Caco-2 (cell line): ENCODE measurements at regions not wholly inside any gene's neighbourhood (a gene's known extent, or its start where the extent isn't known, plus 50 kb on each side); places are given as distances from the start of the nearest gene placed in this dataset.

Source experiments
- BruUV-seq: library from RNA; stranded (reverse); fragments of 400-500 nt; replicated peaks from 2 replicates; lab custom pipeline; 2021; lab: Mats Ljungman, UMichigan
- CTCF ChIA-PET: fragments of 300-600 bp; sonication (Branson Sonifier 250); formaldehyde crosslinking; loops from one replicate; lab custom pipeline; 2022; ENCODE audit warnings: antibody characterized with exemption; lab: Charles Lee
- POLR2A ChIA-PET: fragments of 300-600 bp; sonication (Branson Sonifier 250); formaldehyde crosslinking; loops from one replicate; lab custom pipeline; 2022; ENCODE audit warnings: antibody characterized with exemption; lab: Charles Lee
- DNase-seq, 2 experiments: peaks; one replicate each; pipeline versions ENCODE4 v3.0.0 to v3.0.0-alpha.2; 2020 to 2022
- H3K27me3 ChIP-seq: replicated peaks from 2 replicates; pipeline ENCODE4 v1.6.0; 2011; ENCODE audit warnings: low read length; ENCODE audit not compliant: control insufficient read depth, insufficient read depth
- H3K36me3 ChIP-seq: 2 replicates; pipeline ENCODE4 v1.5.1; 2011; ENCODE audit warnings: low read length; ENCODE audit not compliant: control insufficient read depth, insufficient read depth
- H3K4me1 ChIP-seq: fragments of 250-450 bp; sonication (Bioruptor Pico); 2 replicates; pipeline ENCODE4 v1.5.1; 2020; ENCODE audit warnings: mild to moderate bottlenecking
- H3K4me3 ChIP-seq: 2 replicates; pipeline ENCODE4 v1.5.1; 2011; ENCODE audit warnings: low read depth, mild to moderate bottlenecking, control low read depth, low read length
- H3K9me3 ChIP-seq: fragments of 250-450 bp; sonication (Bioruptor Pico); 2 replicates; pipeline ENCODE4 v1.5.1; 2020; ENCODE audit warnings: mild to moderate bottlenecking, moderate library complexity
- H3K27ac Mint-ChIP-seq: one replicate; pipeline ENCODE4 v1.8.0; 2022; ENCODE audit warnings: mixed read lengths; ENCODE audit not compliant: unreplicated experiment
- H3K27me3 Mint-ChIP-seq: one replicate; pipeline ENCODE4 v1.8.0; 2022; ENCODE audit warnings: mixed read lengths; ENCODE audit not compliant: insufficient read depth, unreplicated experiment
- H3K36me3 Mint-ChIP-seq: one replicate; pipeline ENCODE4 v1.8.0; 2022; ENCODE audit warnings: mild to moderate bottlenecking, mixed read lengths; ENCODE audit not compliant: insufficient read depth, unreplicated experiment
- H3K4me1 Mint-ChIP-seq: one replicate; pipeline ENCODE4 v1.8.0; 2022; ENCODE audit warnings: low read depth, mixed read lengths; ENCODE audit not compliant: unreplicated experiment
- H3K4me3 Mint-ChIP-seq: one replicate; pipeline ENCODE4 v1.8.0; 2022; ENCODE audit warnings: mild to moderate bottlenecking, moderate library complexity, mixed read lengths; ENCODE audit not compliant: unreplicated experiment
- H3K9me3 Mint-ChIP-seq: one replicate; pipeline ENCODE4 v1.8.0; 2022; ENCODE audit warnings: mixed read lengths; ENCODE audit not compliant: unreplicated experiment
- intact Hi-C: fragments of 100-400 bp; cut with micrococcal nuclease; formaldehyde crosslinking; loops from one replicate; pipeline ENCODE4 v1.10.0; 2022; ENCODE audit not compliant: unreplicated experiment
- TF ChIP-seq, protein P1 (sequence below), 2 experiments: fragments of 200-600 bp in 1 of 2; IDR thresholded peaks; 1 replicate in 1 of 2; 2 replicates in 1 of 2; pipeline versions ENCODE4 v1.5.1 to v1.8.0; 2011 to 2022; ENCODE audit warnings: antibody characterized with exemption in 1 of 2, control low read depth in 1 of 2, inconsistent platforms in 1 of 2, low read depth in 1 of 2, low read length in 1 of 2, mild to moderate bottlenecking in 1 of 2, moderate library complexity in 1 of 2; ENCODE audit not compliant: insufficient read depth in 1 of 2, severe bottlenecking in 1 of 2, unreplicated experiment in 1 of 2

DNA sequence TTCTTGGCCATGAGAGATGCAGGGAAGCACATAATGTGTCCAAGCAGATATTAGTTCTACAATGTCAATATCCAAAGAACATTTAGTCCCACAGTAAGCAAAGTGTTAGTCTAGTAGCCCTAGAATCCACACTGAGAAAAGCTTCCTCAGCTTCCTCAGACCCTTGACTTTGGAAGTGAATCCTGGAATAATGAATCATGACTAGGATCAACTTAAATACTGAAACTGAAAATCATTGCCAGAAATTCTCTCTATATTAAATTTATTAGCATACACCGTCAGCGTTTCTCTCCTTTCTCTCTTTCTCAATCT, 356.9 kb upstream of the ACVR2A start:
- Mint-ChIP-seq H3K4me1 (peaks cover 18% of the 10 kb centered on the region), H3K27ac (no peak overlapping the region), H3K4me3 (no peak overlapping the region), H3K36me3 (no peaks in the 10 kb centered on the region), H3K27me3 (no peaks in the 10 kb centered on the region), H3K9me3 (no peaks in the 10 kb centered on the region)
- no peaks in the 10 kb centered on the region for H3K27me3 ChIP-seq
- no peaks in the 10 kb centered on the region for H3K36me3 ChIP-seq
- H3K4me3 ChIP-seq, result no peak overlapping the region
- TF ChIP-seq, protein P1, sequence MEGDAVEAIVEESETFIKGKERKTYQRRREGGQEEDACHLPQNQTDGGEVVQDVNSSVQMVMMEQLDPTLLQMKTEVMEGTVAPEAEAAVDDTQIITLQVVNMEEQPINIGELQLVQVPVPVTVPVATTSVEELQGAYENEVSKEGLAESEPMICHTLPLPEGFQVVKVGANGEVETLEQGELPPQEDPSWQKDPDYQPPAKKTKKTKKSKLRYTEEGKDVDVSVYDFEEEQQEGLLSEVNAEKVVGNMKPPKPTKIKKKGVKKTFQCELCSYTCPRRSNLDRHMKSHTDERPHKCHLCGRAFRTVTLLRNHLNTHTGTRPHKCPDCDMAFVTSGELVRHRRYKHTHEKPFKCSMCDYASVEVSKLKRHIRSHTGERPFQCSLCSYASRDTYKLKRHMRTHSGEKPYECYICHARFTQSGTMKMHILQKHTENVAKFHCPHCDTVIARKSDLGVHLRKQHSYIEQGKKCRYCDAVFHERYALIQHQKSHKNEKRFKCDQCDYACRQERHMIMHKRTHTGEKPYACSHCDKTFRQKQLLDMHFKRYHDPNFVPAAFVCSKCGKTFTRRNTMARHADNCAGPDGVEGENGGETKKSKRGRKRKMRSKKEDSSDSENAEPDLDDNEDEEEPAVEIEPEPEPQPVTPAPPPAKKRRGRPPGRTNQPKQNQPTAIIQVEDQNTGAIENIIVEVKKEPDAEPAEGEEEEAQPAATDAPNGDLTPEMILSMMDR (IDR thresholded peaks at IDR 0.05; ENCODE audit: insufficient read depth in 1 of 2, low read depth in 1 of 2, low read length in 1 of 2, severe bottlenecking in 1 of 2, unreplicated experiment in 1 of 2), result no peak
- ChIA-PET CTCF (no interaction called here), POLR2A (no interaction called here)
- no peaks in the 10 kb centered on the region; the same call in 1 of the 2 replicates for H3K4me1 ChIP-seq
- no TSS peak for BruUV-seq
- intact Hi-C loops, result no loop called here
- H3K9me3 ChIP-seq, result no peaks in the 10 kb centered on the region
- DNase-seq, result no peak

DNA sequence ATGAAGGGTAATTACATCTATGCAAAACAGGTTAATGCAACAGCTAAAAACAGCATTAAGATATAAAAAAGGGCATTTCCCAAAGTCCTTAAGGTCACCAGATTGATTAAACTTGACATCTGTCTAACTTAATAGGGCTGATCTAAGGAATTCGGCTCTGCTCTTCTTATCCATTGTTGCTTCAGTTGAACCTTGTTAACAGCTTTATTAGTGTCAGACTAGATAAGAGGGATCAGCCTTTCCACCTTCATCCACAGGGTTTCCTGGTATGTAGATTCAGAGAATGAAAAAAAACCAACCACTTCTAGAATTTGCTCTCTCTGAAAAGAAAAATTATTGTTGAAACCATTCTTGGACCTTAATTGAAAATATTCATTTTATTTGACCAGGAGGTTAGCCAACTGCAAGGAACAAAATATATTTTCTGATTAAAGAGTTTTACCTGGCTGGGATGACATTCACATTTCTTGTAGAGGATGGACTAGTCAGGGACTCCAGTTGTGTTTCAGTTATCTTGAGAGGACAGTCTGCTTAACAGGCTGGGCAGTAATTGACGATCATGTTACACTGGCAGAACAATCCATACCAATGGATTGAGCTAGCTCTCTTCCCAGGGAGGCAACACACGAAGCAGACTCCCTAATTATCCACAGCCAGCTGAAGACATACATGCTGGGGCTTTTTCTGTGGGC, 357.4 kb upstream of the ACVR2A start:
- peaks cover 18% of the 10 kb centered on the region for H3K4me1 Mint-ChIP-seq
- H3K9me3 Mint-ChIP-seq, result no peaks in the 10 kb centered on the region
- no TSS peak for BruUV-seq
- intact Hi-C loops, result no loop called here
- Histone ChIP-seq H3K36me3 (no peaks in the 10 kb centered on the region), H3K4me1 (no peaks in the 10 kb centered on the region; the same call in 1 of the 2 replicates), H3K9me3 (no peaks in the 10 kb centered on the region), H3K4me3 (no peak overlapping the region), H3K27me3 (no peaks in the 10 kb centered on the region)
- TF ChIP-seq, protein P1 (IDR thresholded peaks at IDR 0.05; ENCODE audit: insufficient read depth in 1 of 2, low read depth in 1 of 2, low read length in 1 of 2, severe bottlenecking in 1 of 2, unreplicated experiment in 1 of 2), result no peak
- ChIA-PET CTCF (no interaction called here), POLR2A (no interaction called here)
- no peak overlapping the region for H3K4me3 Mint-ChIP-seq
- no peaks in the 10 kb centered on the region for H3K36me3 Mint-ChIP-seq
- H3K27me3 Mint-ChIP-seq, result no peaks in the 10 kb centered on the region
- H3K27ac Mint-ChIP-seq, result no peak overlapping the region
- DNase-seq, result peak in 1 of 2 experiments; percentile 5

DNA sequence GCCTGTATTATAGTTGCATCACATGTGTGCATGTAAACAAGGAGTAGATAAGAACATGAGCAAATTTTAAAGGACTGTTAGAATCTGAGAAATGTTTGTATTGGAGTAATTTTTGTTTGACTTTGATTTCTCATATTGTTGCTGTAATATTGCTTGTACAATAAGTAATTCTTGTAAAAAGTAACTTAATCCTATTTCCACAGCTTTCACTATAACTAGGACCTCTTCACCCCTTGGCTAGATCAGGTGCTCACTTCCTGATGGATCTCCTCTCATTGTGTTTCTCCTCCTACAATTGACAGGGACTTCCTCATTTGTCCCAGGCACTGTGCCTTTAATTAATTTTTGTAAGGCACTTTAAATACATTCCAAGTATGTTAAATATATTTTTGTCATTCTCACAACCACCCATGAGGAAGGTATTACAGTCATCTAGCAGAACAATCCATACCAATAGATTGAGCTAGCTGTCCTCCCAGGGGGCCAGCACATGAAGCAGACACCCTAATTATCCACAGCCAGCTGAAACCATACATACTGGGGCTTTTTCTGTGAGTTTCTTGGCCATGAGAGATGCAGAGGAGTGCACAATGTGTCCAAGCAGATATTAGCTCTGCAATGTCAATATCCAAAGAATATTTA, 359.5 kb upstream of the ACVR2A start:
- Histone ChIP-seq H3K9me3 (no peaks in the 10 kb centered on the region), H3K4me1 (peaks cover 5% of the 10 kb centered on the region; the same call in 1 of the 2 replicates), H3K36me3 (no peaks in the 10 kb centered on the region), H3K4me3 (no peak overlapping the region), H3K27me3 (no peaks in the 10 kb centered on the region)
- H3K4me1 Mint-ChIP-seq, result peaks cover 18% of the 10 kb centered on the region
- no peaks in the 10 kb centered on the region for H3K36me3 Mint-ChIP-seq
- no peak overlapping the region for H3K4me3 Mint-ChIP-seq
- H3K27me3 Mint-ChIP-seq, result no peaks in the 10 kb centered on the region
- TF ChIP-seq, protein P1 (IDR thresholded peaks at IDR 0.05; ENCODE audit: insufficient read depth in 1 of 2, low read depth in 1 of 2, low read length in 1 of 2, severe bottlenecking in 1 of 2, unreplicated experiment in 1 of 2), result no peak
- H3K27ac Mint-ChIP-seq, result no peak overlapping the region
- POLR2A ChIA-PET, result no interaction called here
- CTCF ChIA-PET, result no interaction called here
- no peaks in the 10 kb centered on the region for H3K9me3 Mint-ChIP-seq
- no TSS peak for BruUV-seq
- no peak for DNase-seq
- intact Hi-C loops, result no loop called here
